Right atrium auricular region (tissue), 2 donors: ENCODE measurements at regions not wholly inside any gene's neighbourhood (a gene's known extent, or its start where the extent isn't known, plus 50 kb on each side); places are given as distances from the start of the nearest gene placed in this dataset.

ENCODE experiments used
- DNase-seq: peaks from one replicate; pipeline ENCODE4 v3.0.0-alpha.2; 2019; ENCODE audit warnings: low spot score
- H3K27ac ChIP-seq, 2 donors: fragments of 200-600 bp; sonication (generic); 1 replicate in 1 of 2; 2 replicates in 1 of 2; pipeline ENCODE4 v1.5.1; 2016 to 2019
- H3K27me3 ChIP-seq, 2 donors: fragments of 200-600 bp; sonication (generic); one replicate each; pipeline versions ENCODE4 v1.5.1 to v1.6.0; 2017 to 2019
- H3K36me3 ChIP-seq: fragments of 200-600 bp; sonication (generic); one replicate; pipeline ENCODE4 v1.5.1; 2016
- H3K4me1 ChIP-seq, 2 donors: fragments of 200-600 bp; sonication (generic); one replicate each; pipeline versions ENCODE4 v1.5.1 to v1.6.0; 2017 to 2019
- H3K4me3 ChIP-seq, 2 donors: fragments of 200-600 bp; sonication (generic); 1 replicate in 1 of 2; 2 replicates in 1 of 2; pipeline ENCODE4 v1.5.1; 2017 to 2019; ENCODE audit warnings: mild to moderate bottlenecking in 1 of 2, moderate library complexity in 1 of 2
- H3K9me3 ChIP-seq, 2 donors: fragments of 200-600 bp; sonication (generic); one replicate each; pipeline ENCODE4 v1.5.1; 2019
- TF ChIP-seq, protein P1 (sequence below), 2 donors: fragments of 200-600 bp; sonication (generic); IDR thresholded peaks; one replicate each; pipeline ENCODE4 v1.5.1; 2019; ENCODE audit warnings: antibody characterized with exemption in 2 of 2

DNA sequence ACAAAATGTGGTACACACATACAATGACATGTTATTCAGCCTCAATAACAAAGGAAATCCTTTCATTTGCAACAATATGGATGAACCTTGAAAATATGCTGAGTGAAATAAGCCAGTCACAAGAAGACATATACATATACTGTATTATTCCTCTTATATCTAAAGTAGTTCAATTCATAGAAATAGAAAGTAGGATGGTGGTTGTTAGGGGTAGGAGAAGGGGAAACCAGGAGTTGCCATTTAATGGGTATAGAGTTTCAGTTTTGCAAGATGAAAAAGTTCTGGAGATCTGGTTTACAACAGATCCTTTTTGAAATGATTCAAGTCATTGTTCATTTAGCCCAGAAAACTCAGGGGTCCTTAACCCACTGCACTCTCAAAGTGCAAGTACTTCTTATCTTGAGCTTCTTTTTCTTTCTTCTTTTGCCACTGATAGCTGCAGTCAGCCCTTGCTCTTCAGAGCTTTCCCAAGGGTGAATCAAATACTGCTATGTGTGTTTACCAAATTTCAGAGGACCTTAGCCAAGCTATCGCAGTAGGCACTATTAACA, 208.0 kb upstream of the EOMES start:
- DNase-seq: no peak
- H3K4me3 ChIP-seq: no peak overlapping the region
- no peaks in the 10 kb centered on the region for H3K9me3 ChIP-seq
- H3K27ac ChIP-seq: no peak overlapping the region
- H3K36me3 ChIP-seq: no peaks in the 10 kb centered on the region
- no peaks in the 10 kb centered on the region for H3K27me3 ChIP-seq
- TF ChIP-seq, protein P1, sequence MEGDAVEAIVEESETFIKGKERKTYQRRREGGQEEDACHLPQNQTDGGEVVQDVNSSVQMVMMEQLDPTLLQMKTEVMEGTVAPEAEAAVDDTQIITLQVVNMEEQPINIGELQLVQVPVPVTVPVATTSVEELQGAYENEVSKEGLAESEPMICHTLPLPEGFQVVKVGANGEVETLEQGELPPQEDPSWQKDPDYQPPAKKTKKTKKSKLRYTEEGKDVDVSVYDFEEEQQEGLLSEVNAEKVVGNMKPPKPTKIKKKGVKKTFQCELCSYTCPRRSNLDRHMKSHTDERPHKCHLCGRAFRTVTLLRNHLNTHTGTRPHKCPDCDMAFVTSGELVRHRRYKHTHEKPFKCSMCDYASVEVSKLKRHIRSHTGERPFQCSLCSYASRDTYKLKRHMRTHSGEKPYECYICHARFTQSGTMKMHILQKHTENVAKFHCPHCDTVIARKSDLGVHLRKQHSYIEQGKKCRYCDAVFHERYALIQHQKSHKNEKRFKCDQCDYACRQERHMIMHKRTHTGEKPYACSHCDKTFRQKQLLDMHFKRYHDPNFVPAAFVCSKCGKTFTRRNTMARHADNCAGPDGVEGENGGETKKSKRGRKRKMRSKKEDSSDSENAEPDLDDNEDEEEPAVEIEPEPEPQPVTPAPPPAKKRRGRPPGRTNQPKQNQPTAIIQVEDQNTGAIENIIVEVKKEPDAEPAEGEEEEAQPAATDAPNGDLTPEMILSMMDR (IDR thresholded peaks at IDR 0.05): no peak
- no peaks in the 10 kb centered on the region for H3K4me1 ChIP-seq

DNA sequence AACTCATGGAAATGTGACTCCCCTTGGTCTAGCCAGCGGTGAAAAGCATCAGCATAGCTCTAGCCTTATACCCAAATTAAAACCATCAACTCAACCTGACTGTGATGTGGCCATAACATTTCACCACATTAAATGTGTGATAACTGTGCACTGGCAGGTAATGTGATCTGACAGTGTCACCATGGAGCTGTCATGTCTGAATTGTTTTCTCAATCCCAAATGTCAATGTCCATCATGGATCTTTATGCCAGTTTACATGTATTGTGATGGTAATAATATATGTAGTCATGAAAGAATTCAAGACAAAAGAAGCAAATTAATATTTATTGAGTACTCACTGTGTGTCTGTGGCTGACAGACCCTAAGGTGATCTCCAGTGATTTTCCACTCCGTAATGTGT, 213.4 kb upstream of the EOMES start:
- Histone ChIP-seq H3K4me3 (no peak overlapping the region), H3K9me3 (no peaks in the 10 kb centered on the region), H3K27ac (no peak overlapping the region), H3K36me3 (no peaks in the 10 kb centered on the region), H3K27me3 (no peaks in the 10 kb centered on the region), H3K4me1 (no peaks in the 10 kb centered on the region)
- DNase-seq: no peak
- TF ChIP-seq, protein P1 (IDR thresholded peaks at IDR 0.05): no peak

DNA sequence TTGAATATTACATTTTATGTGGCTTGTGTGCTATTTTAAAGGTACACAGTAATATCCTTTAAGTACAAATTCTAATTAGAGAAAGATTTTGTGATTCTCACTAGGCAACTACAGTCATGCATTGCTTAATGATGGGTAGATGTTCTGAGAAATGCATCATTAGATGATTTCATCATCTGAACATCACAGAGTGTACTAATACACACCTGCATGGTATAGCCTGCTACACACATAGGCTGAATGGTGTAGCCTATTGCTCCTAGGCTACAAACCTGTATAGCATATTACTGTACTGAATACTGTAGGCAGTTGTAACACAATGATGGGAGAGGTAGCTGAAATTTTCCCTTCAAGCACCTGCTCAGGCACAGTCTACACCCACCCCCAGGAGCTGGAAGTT, 217.4 kb upstream of the EOMES start:
- TF ChIP-seq, protein P1 (IDR thresholded peaks at IDR 0.05): no peak
- Histone ChIP-seq H3K27ac (no peak overlapping the region), H3K4me3 (no peak overlapping the region), H3K9me3 (no peaks in the 10 kb centered on the region), H3K36me3 (no peaks in the 10 kb centered on the region), H3K27me3 (no peaks in the 10 kb centered on the region), H3K4me1 (no peaks in the 10 kb centered on the region)
- DNase-seq: no peak

DNA sequence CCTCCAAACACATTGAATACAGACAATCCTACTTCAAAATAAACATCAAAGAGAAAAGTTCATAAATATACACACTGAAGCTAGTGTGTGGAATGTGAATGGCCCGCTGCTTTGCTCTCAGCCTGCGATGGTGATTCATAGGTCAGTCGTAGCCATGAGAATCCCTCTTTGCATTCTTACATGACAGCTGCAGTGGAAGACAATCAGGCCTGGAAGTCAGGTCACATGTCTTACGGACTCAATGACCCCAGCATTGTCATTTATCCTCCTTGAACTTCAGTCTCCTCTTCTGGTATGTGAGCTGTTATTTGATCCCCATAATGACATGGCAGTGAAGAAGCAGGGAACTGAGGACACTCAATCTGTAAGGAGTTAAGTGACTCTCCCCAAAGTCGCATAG, 217.8 kb upstream of the EOMES start:
- no peak for DNase-seq
- TF ChIP-seq, protein P1 (IDR thresholded peaks at IDR 0.05): no peak
- no peak overlapping the region for H3K27ac ChIP-seq

DNA sequence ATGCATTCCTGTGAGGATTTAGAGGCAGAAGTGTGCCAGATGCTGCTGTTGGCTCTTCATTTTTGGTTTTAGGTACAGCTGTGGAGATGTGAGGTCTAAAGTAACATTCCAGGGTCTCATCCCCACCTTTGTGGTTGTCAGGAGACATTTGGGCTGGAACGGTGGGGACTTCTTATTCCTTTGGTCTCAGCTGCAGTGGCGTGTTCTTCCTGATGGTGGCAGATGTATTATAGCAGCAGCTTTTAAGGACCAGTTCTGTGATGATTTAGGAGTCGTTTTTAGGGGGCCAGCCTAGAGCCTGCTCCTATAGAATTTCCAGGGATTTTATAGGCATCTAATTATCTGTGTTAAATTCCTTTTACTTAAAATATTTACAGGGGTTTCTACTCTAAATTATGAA, 221.0 kb upstream of the EOMES start:
- no peak for DNase-seq
- H3K27me3 ChIP-seq: no peaks in the 10 kb centered on the region
- no peak overlapping the region for H3K4me3 ChIP-seq
- H3K9me3 ChIP-seq: no peaks in the 10 kb centered on the region
- H3K27ac ChIP-seq: no peak overlapping the region
- H3K4me1 ChIP-seq: no peaks in the 10 kb centered on the region
- no peaks in the 10 kb centered on the region for H3K36me3 ChIP-seq
- TF ChIP-seq, protein P1 (IDR thresholded peaks at IDR 0.05): peak in 1 of 2 donors; percentile 35

More for the DNA sequence above, 217.8 kb upstream of the EOMES start:
- Histone ChIP-seq H3K9me3 (no peaks in the 10 kb centered on the region), H3K36me3 (no peaks in the 10 kb centered on the region), H3K4me3 (no peak overlapping the region), H3K4me1 (no peaks in the 10 kb centered on the region), H3K27me3 (no peaks in the 10 kb centered on the region)

DNA sequence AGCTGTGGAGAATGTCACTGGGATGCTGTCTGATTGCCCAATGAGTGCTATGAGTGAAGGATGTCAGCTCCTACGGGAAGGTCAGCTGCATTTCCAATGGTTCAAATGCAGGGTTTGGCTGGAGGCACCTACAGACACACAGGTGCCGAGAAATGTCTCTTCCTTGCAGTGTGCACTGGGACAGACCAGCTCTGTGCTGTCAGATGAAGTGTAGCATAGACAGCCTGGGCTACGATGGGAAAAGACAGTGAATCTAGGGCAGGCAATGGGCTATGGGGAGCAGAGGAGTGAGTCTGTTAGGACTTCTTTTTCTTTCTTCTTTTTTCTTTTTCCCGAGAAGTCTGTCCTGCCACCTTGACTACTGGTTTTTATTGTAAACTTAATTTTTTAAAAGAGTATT, 223.1 kb upstream of the EOMES start:
- no peak overlapping the region for H3K4me3 ChIP-seq
- TF ChIP-seq, protein P1 (IDR thresholded peaks at IDR 0.05): no peak
- H3K36me3 ChIP-seq: no peaks in the 10 kb centered on the region
- peaks cover 0 to 5% of the 10 kb centered on the region in 2 donors for H3K9me3 ChIP-seq
- no peak overlapping the region for H3K27ac ChIP-seq
- DNase-seq: no peak
- no peaks in the 10 kb centered on the region for H3K27me3 ChIP-seq
- H3K4me1 ChIP-seq: no peaks in the 10 kb centered on the region
